ENCODE measurements at regions not wholly inside any gene's neighbourhood (a gene's known extent, or its start where the extent isn't known, plus 50 kb on each side); places are given as distances from the start of the nearest gene placed in this dataset.
"Not testable (repeated sequence)": the region's sequence is repeated elsewhere in the genome, so short reads cannot be mapped to it uniquely, and the experiment has no call there.

GRCh38 chr3:16770021-16770420 is 114.7 kb upstream of the PLCL2 start:
- DNase-seq, result no peak

- no peak for DNase-seq
These were observed 114.0 kb upstream of the PLCL2 start for GRCh38 chr3:16770792-16771191.

- DNase-seq, result not testable (repeated sequence)
These were observed 111.2 kb upstream of the PLCL2 start for GRCh38 chr3:16773594-16773993.

GRCh38 chr3:16774536-16774935 is 110.2 kb upstream of the PLCL2 start:
- not testable (repeated sequence) for DNase-seq

- no peak for DNase-seq
These were observed 99.8 kb upstream of the PLCL2 start for GRCh38 chr3:16784973-16785372.

- DNase-seq, result no peak
These were observed 99.3 kb upstream of the PLCL2 start for GRCh38 chr3:16785465-16785864.

GRCh38 chr3:16788440-16789056 is 96.2 kb upstream of the PLCL2 start:
- no peak for DNase-seq

GRCh38 chr3:16789344-16790120 is 95.2 kb upstream of the PLCL2 start:
- peak; percentile 50 for DNase-seq

- no peak for DNase-seq
These were observed 94.0 kb upstream of the PLCL2 start for GRCh38 chr3:16790432-16791400.

GRCh38 chr3:16793321-16793720 is 91.4 kb upstream of the PLCL2 start:
- no peak for DNase-seq

- DNase-seq, result no peak
These were observed 90.5 kb upstream of the PLCL2 start for GRCh38 chr3:16794257-16794656.

GRCh38 chr3:16795581-16795980 is 89.2 kb upstream of the PLCL2 start:
- no peak for DNase-seq

GRCh38 chr3:16797831-16798230 is 86.9 kb upstream of the PLCL2 start:
- no peak for DNase-seq

- no peak for DNase-seq
These were observed 86.0 kb upstream of the PLCL2 start for GRCh38 chr3:16798738-16799137.

- DNase-seq, result no peak
These were observed 84.4 kb upstream of the PLCL2 start for GRCh38 chr3:16800361-16800760.

GRCh38 chr3:16801223-16801622 is 83.5 kb upstream of the PLCL2 start:
- peak; percentile 15 for DNase-seq

GRCh38 chr3:16801698-16802097 is 83.1 kb upstream of the PLCL2 start:
- DNase-seq, result no peak

- no peak for DNase-seq
These were observed 82.4 kb upstream of the PLCL2 start for GRCh38 chr3:16802389-16802788.

GRCh38 chr3:16803019-16803418 is 81.7 kb upstream of the PLCL2 start:
- no peak for DNase-seq

- no peak for DNase-seq
These were observed 77.4 kb upstream of the PLCL2 start for GRCh38 chr3:16807391-16807790.

GRCh38 chr3:16808393-16809107 is 76.2 kb upstream of the PLCL2 start:
- peak; percentile 24 for DNase-seq

GRCh38 chr3:16809482-16809881 is 75.3 kb upstream of the PLCL2 start:
- DNase-seq, result no peak

GRCh38 chr3:16809993-16810392 is 74.8 kb upstream of the PLCL2 start:
- DNase-seq, result no peak
